Right cardiac atrium (tissue), 5 donors: ENCODE measurements at regions not wholly inside any gene's neighbourhood (a gene's known extent, or its start where the extent isn't known, plus 50 kb on each side); places are given as distances from the start of the nearest gene placed in this dataset.
"Not testable (repeated sequence)": the region's sequence is repeated elsewhere in the genome, so short reads cannot be mapped to it uniquely, and the experiment has no call there.

Experiments used
- ATAC-seq, 2 donors: fragments of 200-7000 bp; cut with Tn5 transposase; one replicate each; pipeline versions ENCODE4 v1.8.0 to v1.9.1; 2020; ENCODE audit warnings: moderate library complexity in 2 of 2, mild to moderate bottlenecking in 1 of 2
- DNase-seq, 3 donors: peaks; one replicate each; pipeline ENCODE4 v3.0.0-alpha.2; 2020
- H3K27ac ChIP-seq: one replicate; pipeline ENCODE4 v1.5.1; 2013; ENCODE audit warnings: mild to moderate bottlenecking, low read length, control low read depth, moderate library complexity
- H3K27me3 ChIP-seq: one replicate; pipeline ENCODE4 v1.6.1; 2013; ENCODE audit not compliant: control insufficient read depth, insufficient read depth
- H3K4me1 ChIP-seq: one replicate; pipeline ENCODE4 v1.6.1; 2013; ENCODE audit warnings: low read length; ENCODE audit not compliant: control insufficient read depth, insufficient read depth
- H3K4me3 ChIP-seq: one replicate; pipeline ENCODE4 v1.5.1; 2013; ENCODE audit warnings: low read length, control low read depth
- H3K9me3 ChIP-seq: one replicate; pipeline ENCODE4 v1.6.1; 2013; ENCODE audit warnings: low read length; ENCODE audit not compliant: control insufficient read depth
- WGBS: extraction: QIAGEN DNeasy Blood & Tissue Kit; methylation state at CpG from one replicate; pipeline ENCODE4 v1.1.7; 2013; 5-methylcytosine and 5-hydroxymethylcytosine counted together
- intact Hi-C, 4 donors: fragments of 100-400 bp; cut with DNase I; formaldehyde crosslinking; loops; one replicate each; pipeline versions ENCODE4 v1.11.0 to v1.14.0; 2022 to 2023
- donor health status: healthy with polysubstance abuse.
- donor health status: DM: no; HTN: yes; CAD: no.
- donor health status: DM: no; HTN: no; CAD: no.
- donor health status: DM: no; HTN: yes; CAD: no; lungs with severe emphysema.
- donor health status: DM: yes; HTN: yes; CAD: no.

- no peak for DNase-seq
- intact Hi-C loops = no loop called here
- Histone ChIP-seq H3K4me1 (no peaks in the 10 kb centered on the region), H3K27me3 (no peaks in the 10 kb centered on the region), H3K27ac (no peak overlapping the region), H3K9me3 (no peaks in the 10 kb centered on the region), H3K4me3 (no peak overlapping the region)
- no peak for ATAC-seq
Observed at GRCh38 chr2:186384226-186384625, 101.8 kb upstream of the ZC3H15 start.

- WGBS = 95% methylated on average over 4 of the region's 4 CpGs
Observed at GRCh38 chr2:186385638-186386201, 100.3 kb upstream of the ZC3H15 start.

GRCh38 chr2:186399082-186399644 lies 86.9 kb upstream of the ZC3H15 start:
- ATAC-seq (no peak), DNase-seq (no peak)
- no peak overlapping the region for H3K27ac ChIP-seq
- H3K9me3 ChIP-seq = no peaks in the 10 kb centered on the region
- intact Hi-C loops = no loop called here
- no peaks in the 10 kb centered on the region for H3K27me3 ChIP-seq
- H3K4me3 ChIP-seq = no peak overlapping the region
- WGBS = 69% methylated on average over 4 of the region's 4 CpGs
- H3K4me1 ChIP-seq = no peaks in the 10 kb centered on the region

More at GRCh38 chr2:186385638-186386201, 100.3 kb upstream of the ZC3H15 start:
- H3K27ac ChIP-seq, H3K27me3 ChIP-seq, H3K4me3 ChIP-seq, intact Hi-C loops, DNase-seq, H3K9me3 ChIP-seq, H3K4me1 ChIP-seq, ATAC-seq: not testable (repeated sequence)

GRCh38 chr2:186405842-186406241 lies 80.2 kb upstream of the ZC3H15 start:
- no peak for ATAC-seq

GRCh38 chr2:186407611-186408010 lies 78.4 kb upstream of the ZC3H15 start:
- Histone ChIP-seq H3K9me3 (no peaks in the 10 kb centered on the region), H3K4me1 (no peaks in the 10 kb centered on the region), H3K27ac (no peak overlapping the region), H3K27me3 (no peaks in the 10 kb centered on the region), H3K4me3 (no peak overlapping the region)
- ATAC-seq (no peak), DNase-seq (no peak)
- intact Hi-C loops = no loop called here
- WGBS = 97% methylated on average over 3 of the region's 3 CpGs

More at GRCh38 chr2:186405842-186406241, 80.2 kb upstream of the ZC3H15 start:
- Histone ChIP-seq H3K4me1 (no peaks in the 10 kb centered on the region), H3K9me3 (no peaks in the 10 kb centered on the region), H3K27me3 (no peaks in the 10 kb centered on the region), H3K4me3 (no peak overlapping the region), H3K27ac (no peak overlapping the region)
- intact Hi-C loops = no loop called here
- DNase-seq = no peak

GRCh38 chr2:186410802-186411201 lies 75.3 kb upstream of the ZC3H15 start:
- WGBS = 98% methylated on average over 2 of the region's 2 CpGs
- Histone ChIP-seq H3K27me3 (no peaks in the 10 kb centered on the region), H3K4me3 (no peak overlapping the region), H3K4me1 (no peaks in the 10 kb centered on the region), H3K27ac (no peak overlapping the region), H3K9me3 (no peaks in the 10 kb centered on the region)
- no peak for DNase-seq
- no peak for ATAC-seq
- intact Hi-C loops = no loop called here

GRCh38 chr2:186422226-186422625 lies 63.8 kb upstream of the ZC3H15 start:
- H3K4me1 ChIP-seq = no peaks in the 10 kb centered on the region
- no peaks in the 10 kb centered on the region for H3K27me3 ChIP-seq
- peak; percentile 84 for ATAC-seq
- H3K9me3 ChIP-seq = no peaks in the 10 kb centered on the region
- peak; percentile 70 to 80 (median 74) for DNase-seq
- intact Hi-C loops = no loop called here
- no peak overlapping the region for H3K27ac ChIP-seq
- 42% methylated on average over 3 of the region's 3 CpGs for WGBS
- no peak overlapping the region for H3K4me3 ChIP-seq

GRCh38 chr2:186423481-186423880 lies 62.6 kb upstream of the ZC3H15 start:
- DNase-seq (no peak), ATAC-seq (no peak)
- H3K4me1 ChIP-seq = no peaks in the 10 kb centered on the region
- 85% methylated on average over 2 of the region's 2 CpGs for WGBS
- H3K27me3 ChIP-seq = no peaks in the 10 kb centered on the region
- no peak overlapping the region for H3K4me3 ChIP-seq
- H3K27ac ChIP-seq = no peak overlapping the region
- intact Hi-C loops = no loop called here
- H3K9me3 ChIP-seq = no peaks in the 10 kb centered on the region

- H3K27me3 ChIP-seq = no peaks in the 10 kb centered on the region
- no peak overlapping the region for H3K4me3 ChIP-seq
- WGBS = 62% methylated on average over 2 of the region's 2 CpGs
- ATAC-seq (no peak), DNase-seq (no peak)
- H3K27ac ChIP-seq = no peak overlapping the region
- H3K9me3 ChIP-seq = no peaks in the 10 kb centered on the region
- H3K4me1 ChIP-seq = no peaks in the 10 kb centered on the region
- intact Hi-C loops = no loop called here
Observed at GRCh38 chr2:186424265-186424664, 61.8 kb upstream of the ZC3H15 start.

- ATAC-seq (no peak), DNase-seq (no peak)
- Histone ChIP-seq H3K9me3 (no peaks in the 10 kb centered on the region), H3K27me3 (no peaks in the 10 kb centered on the region), H3K4me3 (no peak overlapping the region), H3K27ac (no peak overlapping the region), H3K4me1 (no peaks in the 10 kb centered on the region)
- WGBS = 58% methylated on average over 1 of the region's 1 CpG
- intact Hi-C loops = no loop called here
Observed at GRCh38 chr2:186425576-186425975, 60.5 kb upstream of the ZC3H15 start.

- ATAC-seq (no peak), DNase-seq (no peak)
- Histone ChIP-seq H3K4me3 (no peak overlapping the region), H3K9me3 (no peaks in the 10 kb centered on the region), H3K27ac (no peak overlapping the region), H3K27me3 (no peaks in the 10 kb centered on the region), H3K4me1 (no peaks in the 10 kb centered on the region)
- intact Hi-C loops = no loop called here
- WGBS = 88% methylated on average over 3 of the region's 3 CpGs
Observed at GRCh38 chr2:186426153-186427016, 59.7 kb upstream of the ZC3H15 start.
